Stomach (tissue), 4 donors: ENCODE measurements at regions not wholly inside any gene's neighbourhood (a gene's known extent, or its start where the extent isn't known, plus 50 kb on each side); places are given as distances from the start of the nearest gene placed in this dataset.

ENCODE experiments used
- EP300 ChIP-seq: sonication (generic); formaldehyde crosslinking; IDR thresholded peaks from one replicate; pipeline ENCODE4 v1.6.1; 2017; ENCODE audit warnings: antibody characterized with exemption
- POLR2A ChIP-seq, 4 donors: fragments of 450-650 bp; IDR thresholded peaks; one replicate each; pipeline ENCODE4 v1.6.1; 2016; ENCODE audit warnings: antibody characterized with exemption in 4 of 4, control low read depth in 2 of 4, mild to moderate bottlenecking in 1 of 4, moderate library complexity in 1 of 4
- TF ChIP-seq, protein P1 (sequence below), 7 experiments: fragments of 450-650 bp in 4 of 7; fragments of 200-600 bp in 3 of 7; sonication (generic) in 3 of 7; IDR thresholded peaks; one replicate each; pipeline ENCODE4 v1.5.1; 2016 to 2019; ENCODE audit warnings: antibody characterized with exemption in 7 of 7, control low read depth in 2 of 7, mild to moderate bottlenecking in 1 of 7

DNA sequence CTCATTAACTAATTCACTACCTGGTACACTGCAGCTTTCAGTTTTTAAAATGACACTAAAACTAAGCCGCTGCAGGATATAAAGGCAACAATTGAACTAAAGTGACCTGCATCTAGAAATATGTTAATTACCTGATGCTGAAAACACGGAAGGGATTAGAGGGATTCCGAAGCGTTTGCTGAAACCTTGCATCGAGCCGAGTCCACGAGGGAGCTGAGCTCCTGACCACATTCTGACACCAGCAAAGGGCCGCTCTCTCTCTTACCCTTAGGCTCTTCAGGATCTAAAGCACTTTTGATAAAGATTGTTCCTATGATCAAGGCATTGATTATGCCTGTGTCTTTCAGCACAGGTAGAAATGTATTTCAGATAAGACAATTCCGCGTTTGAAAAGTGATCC lies 59.5 kb upstream of the CDKN3 start:
- TF ChIP-seq EP300 (no peak), POLR2A (IDR thresholded peaks at IDR 0.05) (no peak)
- TF ChIP-seq, protein P1, sequence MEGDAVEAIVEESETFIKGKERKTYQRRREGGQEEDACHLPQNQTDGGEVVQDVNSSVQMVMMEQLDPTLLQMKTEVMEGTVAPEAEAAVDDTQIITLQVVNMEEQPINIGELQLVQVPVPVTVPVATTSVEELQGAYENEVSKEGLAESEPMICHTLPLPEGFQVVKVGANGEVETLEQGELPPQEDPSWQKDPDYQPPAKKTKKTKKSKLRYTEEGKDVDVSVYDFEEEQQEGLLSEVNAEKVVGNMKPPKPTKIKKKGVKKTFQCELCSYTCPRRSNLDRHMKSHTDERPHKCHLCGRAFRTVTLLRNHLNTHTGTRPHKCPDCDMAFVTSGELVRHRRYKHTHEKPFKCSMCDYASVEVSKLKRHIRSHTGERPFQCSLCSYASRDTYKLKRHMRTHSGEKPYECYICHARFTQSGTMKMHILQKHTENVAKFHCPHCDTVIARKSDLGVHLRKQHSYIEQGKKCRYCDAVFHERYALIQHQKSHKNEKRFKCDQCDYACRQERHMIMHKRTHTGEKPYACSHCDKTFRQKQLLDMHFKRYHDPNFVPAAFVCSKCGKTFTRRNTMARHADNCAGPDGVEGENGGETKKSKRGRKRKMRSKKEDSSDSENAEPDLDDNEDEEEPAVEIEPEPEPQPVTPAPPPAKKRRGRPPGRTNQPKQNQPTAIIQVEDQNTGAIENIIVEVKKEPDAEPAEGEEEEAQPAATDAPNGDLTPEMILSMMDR (IDR thresholded peaks at IDR 0.05), result no peak
